T-helper 2 cell (primary cell): ENCODE measurements at regions not wholly inside any gene's neighbourhood (a gene's known extent, or its start where the extent isn't known, plus 50 kb on each side); places are given as distances from the start of the nearest gene placed in this dataset.
"Not testable (repeated sequence)": the region's sequence is repeated elsewhere in the genome, so short reads cannot be mapped to it uniquely, and the experiment has no call there.

Experiments used
- DNase-seq, 5 experiments: peaks; one replicate each; pipeline versions ENCODE4 v3.0.0 to v3.0.0-alpha.2; 2012 to 2022

- DNase-seq: no peak
Observed at GRCh38 chrX:130552444-130553073, 150.8 kb downstream of the RBMX2 start.

- no peak for DNase-seq
Observed at GRCh38 chrX:130555341-130555740, 153.6 kb downstream of the RBMX2 start.

- DNase-seq: no peak
Observed at GRCh38 chrX:130555757-130556156, 154.0 kb downstream of the RBMX2 start.

- no peak for DNase-seq
Observed at GRCh38 chrX:130556951-130557350, 155.2 kb downstream of the RBMX2 start.

GRCh38 chrX:130560544-130560943 lies 158.8 kb downstream of the RBMX2 start:
- DNase-seq: no peak

- no peak for DNase-seq
Observed at GRCh38 chrX:130561930-130562329, 160.1 kb downstream of the RBMX2 start.

GRCh38 chrX:130563476-130563875 lies 161.7 kb downstream of the RBMX2 start:
- no peak for DNase-seq

GRCh38 chrX:130566028-130566683 lies 164.4 kb downstream of the RBMX2 start:
- no peak for DNase-seq

GRCh38 chrX:130573030-130573429 lies 171.2 kb downstream of the RBMX2 start:
- DNase-seq: not testable (repeated sequence)
